ENCODE measurements at regions not wholly inside any gene's neighbourhood (a gene's known extent, or its start where the extent isn't known, plus 50 kb on each side); places are given as distances from the start of the nearest gene placed in this dataset.

DNA sequence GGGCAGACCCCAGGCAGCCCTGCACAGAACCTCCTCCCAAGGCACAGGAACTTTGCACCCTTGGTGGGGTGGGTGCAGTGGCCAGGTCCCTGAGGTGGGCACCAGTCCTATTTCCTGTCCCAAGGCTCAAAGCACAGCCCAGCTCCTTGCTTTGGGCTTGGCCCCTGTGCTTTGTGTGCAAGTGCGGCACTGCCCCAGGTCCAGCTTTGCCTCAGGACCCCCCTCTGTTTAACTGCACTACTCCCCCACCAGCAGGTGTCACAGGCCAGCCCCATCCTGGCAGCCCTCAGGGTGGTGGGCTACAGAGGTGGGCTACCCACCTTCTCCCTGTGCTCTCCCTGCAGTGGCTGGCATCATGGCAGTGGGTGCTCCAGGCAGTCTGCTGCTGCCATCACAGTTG lies 2469.0 kb downstream of the PCDH7 start:
- no peak for DNase-seq (ENCODE audit: low read depth)

DNA sequence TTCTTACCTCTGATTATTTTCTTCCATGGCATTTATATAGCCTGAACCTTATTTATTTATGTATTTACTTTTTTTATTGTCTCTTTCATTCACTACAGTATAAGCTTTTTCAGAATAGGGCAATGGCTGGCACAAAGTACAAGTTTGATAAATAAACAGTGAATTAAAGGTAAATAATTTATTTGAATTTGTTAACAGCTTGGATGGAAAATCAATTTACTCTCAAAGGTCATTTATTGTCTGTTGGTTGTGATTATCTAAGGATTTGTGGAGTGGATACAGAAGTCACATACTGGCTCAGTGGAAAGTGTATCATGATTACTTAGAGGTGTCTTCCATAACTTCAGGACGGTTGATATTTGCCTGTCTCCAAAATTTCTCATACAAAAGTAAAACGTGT lies 2472.9 kb downstream of the PCDH7 start:
- no peak for DNase-seq (ENCODE audit: low read depth)

DNA sequence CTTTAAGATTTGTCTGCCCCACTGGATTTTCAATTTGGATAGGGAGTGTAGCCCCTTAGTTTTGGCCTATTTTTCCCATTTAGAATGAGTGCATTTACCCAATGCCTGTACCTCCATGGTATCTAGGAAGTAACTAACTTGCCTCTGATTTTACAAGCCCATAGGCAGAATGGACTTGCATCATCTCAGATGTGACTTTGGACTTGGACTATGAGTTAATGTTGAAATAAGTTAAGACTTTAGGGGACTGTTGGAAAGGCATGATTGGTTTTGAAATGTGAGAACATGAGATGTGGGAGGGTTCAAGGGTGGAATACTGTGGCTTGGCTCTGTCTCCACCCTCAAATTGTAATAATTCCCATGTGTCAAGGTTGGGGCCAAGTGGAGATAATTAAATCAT lies 2480.2 kb downstream of the PCDH7 start:
- DNase-seq (ENCODE audit: low read depth) = no peak

DNA sequence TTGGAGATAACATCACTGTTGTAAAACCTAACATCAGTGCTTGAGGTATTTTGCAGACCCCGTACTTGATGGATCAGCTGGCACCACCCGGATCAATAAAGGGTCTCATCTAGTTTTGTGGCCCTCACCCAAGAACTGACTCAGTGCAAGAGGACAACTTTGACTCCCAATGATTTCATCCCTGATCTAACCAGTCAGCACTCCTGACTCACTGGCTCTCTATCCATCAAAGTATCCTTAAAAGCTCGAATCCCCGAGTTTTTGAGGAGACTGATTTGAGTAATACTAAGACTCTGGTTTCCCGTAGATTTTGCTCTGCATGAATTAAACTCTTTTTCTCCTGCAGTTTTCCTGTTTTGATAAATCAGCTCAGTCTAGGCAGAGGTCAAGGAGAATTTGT lies 2498.1 kb downstream of the PCDH7 start:
- no peak for DNase-seq (ENCODE audit: low read depth)

DNA sequence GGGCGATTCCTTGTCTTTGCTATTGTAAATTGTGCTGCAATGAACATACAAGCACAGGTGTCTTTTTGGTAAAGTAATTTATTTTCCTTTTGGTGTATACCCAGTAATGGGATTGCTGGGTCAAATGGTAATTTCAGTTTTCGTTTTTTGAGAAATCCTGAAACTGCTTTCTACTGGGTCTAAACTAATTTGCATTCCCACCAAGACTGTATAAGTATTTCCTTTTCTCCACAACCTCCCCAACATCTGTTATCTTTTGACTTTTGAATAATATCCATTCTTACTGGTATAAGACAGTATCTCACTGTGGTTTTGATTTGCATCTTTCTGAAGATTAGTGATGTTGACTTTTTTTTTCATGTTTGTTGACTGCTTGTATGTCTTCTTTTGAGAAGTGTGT lies 2506.0 kb downstream of the PCDH7 start:
- DNase-seq (ENCODE audit: low read depth) = no peak

DNA sequence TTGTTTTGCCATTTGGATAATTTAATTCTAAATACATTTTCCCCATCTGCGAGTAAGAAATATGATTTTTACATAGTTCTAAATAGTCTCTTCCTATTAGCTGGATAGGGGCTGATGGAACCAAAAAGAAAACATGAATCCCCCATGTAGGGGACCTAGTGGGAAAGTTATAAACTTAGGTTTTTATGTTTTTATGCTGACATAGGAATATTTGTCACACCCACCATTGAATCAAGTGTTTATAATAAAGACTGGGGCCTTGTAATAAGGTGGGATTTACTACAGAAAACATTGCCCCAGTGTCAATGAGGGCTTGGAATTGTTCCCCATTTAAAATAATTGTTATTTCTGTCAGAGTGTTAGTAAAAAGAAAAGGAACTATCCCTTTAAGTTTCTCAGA lies 2506.6 kb downstream of the PCDH7 start:
- DNase-seq (ENCODE audit: low read depth) = no peak

DNA sequence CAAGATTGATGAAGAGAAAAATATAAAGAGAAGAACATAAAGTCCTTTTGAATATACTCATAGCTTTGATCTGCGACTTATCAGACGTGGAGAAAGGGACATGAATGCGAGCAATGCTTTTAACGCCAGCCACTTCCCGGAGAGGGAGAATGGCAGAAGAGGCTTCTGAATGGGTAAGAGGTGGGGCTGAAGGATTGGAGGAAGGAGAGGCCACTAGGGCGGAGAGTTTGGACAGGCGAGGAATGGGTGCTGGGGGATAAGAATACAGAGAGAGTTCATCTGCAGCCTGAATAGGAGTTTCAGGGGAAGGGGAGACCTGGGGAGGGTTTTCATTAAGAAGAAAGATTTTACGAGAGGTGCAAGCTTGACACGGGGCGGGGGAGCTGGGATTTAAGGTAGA lies 2534.9 kb downstream of the PCDH7 start:
- DNase-seq (ENCODE audit: low read depth) = no peak

DNA sequence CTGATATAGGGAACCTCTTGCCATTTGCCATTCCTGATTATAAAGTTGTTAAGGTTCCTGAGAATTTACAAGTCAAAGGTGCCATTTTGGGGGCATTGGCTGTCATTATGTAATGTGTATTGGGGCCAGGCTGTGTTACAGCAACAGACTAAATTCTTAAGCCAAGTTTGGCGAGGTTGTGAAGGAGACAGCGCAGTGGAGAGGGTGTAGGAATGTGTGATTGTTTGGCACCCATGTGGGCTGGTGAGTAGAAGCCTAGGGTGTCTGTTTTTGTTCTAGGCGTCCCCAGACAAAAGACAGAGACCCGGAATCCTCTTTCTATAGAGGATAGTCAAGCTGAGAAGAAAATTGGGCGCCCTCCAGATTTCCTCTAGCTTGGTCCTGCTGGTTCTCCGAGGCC lies 2535.3 kb downstream of the PCDH7 start:
- no peak for DNase-seq (ENCODE audit: low read depth)

DNA sequence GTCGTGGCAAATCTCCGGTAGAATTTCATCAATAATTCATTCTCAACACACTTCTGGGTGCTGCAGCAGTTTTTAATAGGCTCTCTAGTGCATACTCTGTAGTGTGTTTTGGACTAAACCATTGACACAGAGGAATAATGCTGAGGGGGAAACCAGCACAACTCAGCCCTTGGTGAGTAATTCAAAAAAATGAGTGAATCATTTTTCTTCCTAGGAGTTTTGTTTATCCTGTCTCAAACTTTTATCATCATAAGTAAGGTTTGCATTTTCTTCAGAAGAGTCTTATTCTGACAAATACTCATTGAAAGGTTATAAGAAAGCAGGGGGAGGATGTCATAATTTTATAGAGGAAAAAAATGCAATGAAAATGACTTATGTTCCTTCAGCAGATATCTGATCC lies 2542.7 kb downstream of the PCDH7 start:
- no peak for DNase-seq (ENCODE audit: low read depth)

DNA sequence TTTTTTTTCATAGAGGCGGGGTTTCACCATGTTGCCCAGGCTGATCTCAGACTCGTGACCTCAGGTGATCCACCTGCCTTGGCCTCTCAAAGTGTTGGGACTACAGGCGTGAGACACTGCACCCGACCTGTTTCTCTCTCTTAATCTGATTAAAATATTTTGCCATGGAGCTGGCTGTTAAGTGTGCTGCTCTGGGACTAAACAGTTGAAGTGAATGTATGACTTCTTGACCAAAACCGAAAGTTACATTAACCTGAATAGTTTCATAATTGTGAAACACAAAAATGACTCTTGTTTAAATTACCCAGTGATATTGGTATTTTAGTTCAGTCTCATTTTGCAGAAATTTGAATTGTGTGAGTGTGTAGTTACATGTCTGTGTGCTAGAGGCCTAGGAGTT lies 2548.6 kb downstream of the PCDH7 start:
- DNase-seq (ENCODE audit: low read depth) = no peak

DNA sequence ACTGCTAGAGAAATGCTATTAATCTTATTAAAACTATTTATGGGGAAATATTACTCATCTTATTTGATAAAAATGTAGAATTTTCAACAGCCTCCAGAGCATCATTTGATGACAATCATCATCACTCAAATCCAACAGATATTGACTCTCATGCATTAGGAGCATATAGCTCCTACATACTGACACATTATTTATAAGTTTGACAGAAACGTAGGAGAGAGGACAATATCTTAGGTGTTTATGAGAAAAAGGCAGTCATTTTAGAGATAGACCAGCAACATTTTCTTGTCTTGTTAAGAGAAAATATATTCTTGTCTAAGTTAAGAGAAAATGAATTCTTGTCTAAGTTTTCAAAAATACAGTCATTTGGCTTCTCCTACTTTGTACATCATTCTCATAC lies 2550.2 kb downstream of the PCDH7 start:
- no peak for DNase-seq (ENCODE audit: low read depth)

DNA sequence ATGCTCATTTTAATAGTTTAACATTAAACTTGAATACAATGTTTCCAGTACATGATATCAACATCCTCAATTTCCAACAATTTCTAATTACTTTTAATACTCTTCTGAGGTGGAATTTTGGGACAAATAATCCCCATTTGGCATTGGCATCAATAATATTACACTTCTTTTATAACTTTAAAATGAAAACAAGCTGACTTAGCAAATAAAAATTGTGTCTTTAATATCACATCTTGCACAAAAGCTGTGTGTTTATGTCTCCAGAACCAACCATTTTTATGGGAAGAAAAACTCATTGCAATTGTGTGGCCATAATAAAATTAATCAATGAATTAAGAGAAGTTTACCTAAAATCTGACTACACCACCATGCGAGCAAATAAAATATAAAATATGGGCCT lies 2552.6 kb downstream of the PCDH7 start:
- DNase-seq (ENCODE audit: low read depth) = no peak

DNA sequence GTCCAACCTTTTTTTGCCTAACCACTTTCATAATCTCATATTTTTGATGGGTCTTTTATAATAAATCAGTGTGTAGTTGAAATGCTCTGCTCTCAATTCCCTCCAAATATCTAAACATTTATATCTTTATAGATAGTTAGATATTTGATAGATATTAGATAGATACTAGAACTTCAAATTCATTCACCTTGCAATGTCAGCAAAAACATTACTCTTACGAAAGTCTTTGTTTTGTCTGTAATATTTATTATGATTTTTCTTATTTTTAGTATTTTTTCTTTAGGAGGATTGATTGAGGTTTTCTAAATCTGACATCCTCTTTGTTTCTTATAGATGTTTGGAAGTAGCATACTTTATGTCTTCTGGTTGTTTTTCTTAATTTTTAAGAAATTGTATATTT lies 2563.6 kb downstream of the PCDH7 start:
- DNase-seq (ENCODE audit: low read depth) = no peak

DNA sequence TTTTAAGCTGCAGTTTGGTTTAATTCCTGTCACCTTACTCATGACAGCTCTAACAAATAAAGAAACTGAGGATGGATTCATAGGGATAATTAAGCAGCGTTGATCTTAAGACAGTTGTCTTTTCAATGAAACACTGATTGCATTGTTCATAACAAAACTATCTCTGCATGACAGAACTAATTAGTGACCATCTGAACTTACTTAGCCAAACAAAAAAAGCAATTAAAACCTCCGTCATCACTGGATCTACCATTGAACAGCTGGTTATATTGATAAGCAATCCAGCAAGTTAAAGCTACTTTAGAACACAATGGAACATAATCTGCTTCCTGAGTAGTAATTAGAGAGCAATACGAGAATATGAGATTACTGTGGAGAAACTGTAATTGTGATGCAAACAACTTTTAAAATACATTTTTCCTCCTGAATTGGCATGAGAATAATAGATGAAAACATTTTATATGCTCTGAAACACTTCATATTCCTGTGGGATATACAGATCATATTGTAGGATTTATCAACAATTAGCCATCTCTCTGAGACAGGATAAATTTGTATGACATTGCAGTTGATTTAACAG lies 2576.8 kb downstream of the PCDH7 start:
- DNase-seq (ENCODE audit: low read depth) = no peak

DNA sequence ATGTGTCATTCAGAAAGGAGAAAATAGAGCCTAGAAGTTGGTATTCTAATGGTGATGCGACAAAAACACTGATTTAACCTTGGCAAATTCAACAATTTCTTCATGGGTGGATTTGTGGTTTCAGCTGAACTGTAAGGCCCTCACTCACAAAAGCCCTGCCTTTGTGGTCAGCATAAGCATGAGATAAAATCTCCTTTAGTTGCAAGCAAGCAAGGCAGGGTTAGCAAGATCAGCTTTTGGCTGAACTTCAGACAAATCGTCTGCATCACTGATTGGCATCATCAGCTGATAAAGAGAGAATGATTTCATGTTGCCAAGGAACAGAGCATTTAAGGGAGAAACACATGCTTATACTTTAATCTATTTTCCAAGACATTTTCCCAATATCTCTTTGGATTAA lies 2582.2 kb downstream of the PCDH7 start:
- no peak for DNase-seq (ENCODE audit: low read depth)

DNA sequence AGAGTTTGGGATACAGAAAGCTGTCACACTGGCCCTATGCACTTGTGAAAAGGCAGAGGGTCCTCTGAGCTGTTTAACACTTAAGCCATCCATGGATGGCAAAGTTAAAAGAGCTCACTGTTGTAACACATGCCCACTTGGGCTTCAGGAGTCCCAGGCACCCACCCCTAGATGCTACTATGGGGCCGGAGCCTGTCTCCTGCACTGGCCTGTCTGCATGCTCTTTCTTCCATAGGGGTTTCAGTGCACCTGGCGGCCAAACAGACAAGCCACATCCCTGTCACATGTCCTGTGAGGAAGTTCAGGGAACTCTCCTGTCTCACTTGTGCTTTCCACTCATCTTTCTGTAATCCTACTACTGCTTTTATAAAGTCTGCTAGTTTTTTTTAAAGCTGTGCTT lies 2586.0 kb downstream of the PCDH7 start:
- no peak for DNase-seq (ENCODE audit: low read depth)

DNA sequence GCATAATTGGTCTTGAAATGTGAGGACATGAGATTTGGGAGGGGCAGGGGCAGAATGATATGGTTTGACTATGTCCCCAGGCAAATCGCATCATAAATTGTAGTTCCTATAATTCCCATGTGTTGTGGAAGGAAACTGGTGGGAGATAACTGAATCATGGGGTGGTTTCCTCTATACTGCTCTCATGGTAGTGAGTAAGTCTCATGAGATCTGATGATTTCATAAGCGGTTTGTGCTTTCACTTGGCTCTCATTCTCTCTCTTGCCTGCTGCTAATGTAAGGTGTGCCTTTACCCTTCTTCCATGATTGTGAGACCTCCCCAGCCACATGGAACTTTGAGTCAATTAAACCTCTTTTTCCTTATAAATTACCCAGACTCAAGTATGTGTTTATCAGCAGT lies 2595.9 kb downstream of the PCDH7 start:
- no peak for DNase-seq (ENCODE audit: low read depth)

DNA sequence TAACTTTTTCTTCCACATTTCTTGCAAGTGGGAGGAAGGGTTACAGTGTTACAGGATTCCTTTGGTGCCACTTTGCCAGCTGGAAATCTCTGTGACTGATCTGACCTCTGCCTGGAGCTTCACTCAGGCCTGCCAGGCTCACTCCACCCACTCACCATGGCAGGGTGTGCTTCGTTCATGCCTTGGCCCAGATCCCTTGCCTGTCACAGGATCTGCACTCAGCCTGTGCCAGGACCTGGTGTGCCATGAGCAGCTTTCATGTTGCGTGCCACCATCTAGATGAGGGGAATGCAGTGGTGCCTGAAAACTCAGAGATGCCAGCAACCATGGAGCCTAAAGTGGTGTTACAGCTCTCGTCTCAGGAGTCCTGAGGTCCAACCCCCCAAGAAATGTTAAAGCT lies 2596.4 kb downstream of the PCDH7 start:
- no peak for DNase-seq (ENCODE audit: low read depth)

DNA sequence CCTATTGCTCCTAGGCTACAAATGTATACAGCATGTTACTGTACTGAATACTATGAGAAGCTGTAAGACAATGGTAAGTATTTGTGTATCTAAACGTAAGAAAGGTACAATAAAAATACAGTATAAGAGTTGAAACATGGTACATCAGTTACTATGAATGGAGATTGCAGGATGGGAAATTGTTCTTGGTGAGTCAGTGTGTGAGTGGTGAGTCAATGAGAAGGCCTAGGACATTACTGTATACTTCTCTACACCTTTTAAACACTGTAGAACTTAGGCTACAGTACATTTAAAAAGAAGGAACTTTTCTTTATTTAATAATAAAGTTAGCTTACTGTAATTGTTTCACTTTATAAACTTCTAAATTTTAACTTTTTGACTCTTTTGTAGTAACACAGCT lies 2603.2 kb downstream of the PCDH7 start:
- DNase-seq (ENCODE audit: low read depth) = no peak

DNA sequence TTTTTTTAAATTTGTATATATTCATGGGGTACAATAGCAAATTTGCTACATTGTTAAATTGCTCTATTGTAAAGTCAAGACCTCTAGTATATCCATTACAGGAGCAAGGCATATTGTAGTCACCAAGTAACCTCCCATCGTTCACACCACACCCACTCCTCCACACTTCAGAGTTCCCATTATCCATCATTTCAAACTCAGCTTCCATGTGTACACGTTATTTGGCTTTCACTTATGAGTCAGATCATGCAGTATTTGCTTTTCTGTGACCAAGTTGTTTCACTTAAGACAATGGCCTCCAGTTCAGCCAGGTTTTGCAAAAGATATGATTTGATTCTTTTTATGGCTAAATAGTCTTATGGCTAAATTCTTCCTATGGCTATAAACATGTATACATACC lies 2614.2 kb downstream of the PCDH7 start:
- DNase-seq (ENCODE audit: low read depth) = no peak

DNA sequence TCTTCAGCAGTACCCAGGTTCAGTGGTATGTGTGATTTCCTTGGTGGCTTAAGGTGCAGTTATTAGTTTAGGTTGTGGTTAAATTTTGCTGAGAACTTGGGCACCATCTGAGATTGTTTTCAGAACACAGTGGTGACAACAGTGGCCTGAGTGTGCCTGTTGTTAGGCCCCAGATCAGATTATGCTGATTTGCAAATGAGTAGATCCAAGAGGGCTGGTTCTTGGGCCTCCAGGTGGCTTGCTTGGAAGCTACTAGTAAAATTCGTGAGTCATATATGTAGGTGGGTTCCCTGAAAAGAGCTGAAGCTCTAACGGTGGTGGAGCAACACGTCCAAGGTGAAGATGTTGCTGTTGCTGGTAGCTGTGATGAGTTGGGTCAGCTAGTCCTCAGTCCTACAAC lies 2619.6 kb downstream of the PCDH7 start:
- DNase-seq (ENCODE audit: low read depth) = no peak

DNA sequence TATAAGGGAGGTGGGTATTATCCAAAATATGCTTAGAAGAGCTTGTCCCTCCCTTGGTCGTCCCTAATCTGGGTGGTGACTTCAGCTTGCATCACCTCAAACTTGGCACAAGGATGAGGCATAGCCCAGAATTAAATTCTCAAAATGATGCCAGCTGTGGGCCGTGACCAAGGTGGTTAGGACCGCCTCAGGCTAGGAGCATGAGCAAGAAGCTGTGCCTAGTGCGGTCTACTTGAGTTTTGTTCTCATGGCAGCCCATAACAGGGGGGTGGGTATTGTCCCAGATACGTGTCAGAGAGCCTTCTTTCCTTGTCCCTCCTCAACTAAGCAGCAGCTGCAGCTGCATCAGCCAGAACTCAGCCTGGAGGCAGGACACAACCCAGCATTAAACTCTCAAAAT lies 2620.0 kb downstream of the PCDH7 start:
- no peak for DNase-seq (ENCODE audit: low read depth)

DNA sequence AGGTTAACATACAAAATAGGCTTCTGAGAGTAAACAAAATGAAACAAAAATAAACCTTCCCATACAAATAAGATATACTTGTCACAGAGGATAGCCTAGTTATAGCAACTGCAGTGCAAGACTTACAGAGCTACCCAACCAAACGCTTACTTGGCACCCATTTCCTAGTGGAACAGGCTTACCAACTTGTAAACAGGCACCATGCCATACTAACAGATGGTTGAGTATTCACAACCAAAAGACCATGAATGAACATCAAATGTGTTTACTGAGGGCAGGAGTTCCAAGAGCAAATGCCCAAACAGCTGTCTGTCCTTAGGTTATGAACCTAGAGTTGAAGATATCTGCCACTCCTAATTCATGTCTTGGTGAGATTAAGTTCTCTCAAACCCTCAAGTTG lies 2629.2 kb downstream of the PCDH7 start:
- no peak for DNase-seq (ENCODE audit: low read depth)

DNA sequence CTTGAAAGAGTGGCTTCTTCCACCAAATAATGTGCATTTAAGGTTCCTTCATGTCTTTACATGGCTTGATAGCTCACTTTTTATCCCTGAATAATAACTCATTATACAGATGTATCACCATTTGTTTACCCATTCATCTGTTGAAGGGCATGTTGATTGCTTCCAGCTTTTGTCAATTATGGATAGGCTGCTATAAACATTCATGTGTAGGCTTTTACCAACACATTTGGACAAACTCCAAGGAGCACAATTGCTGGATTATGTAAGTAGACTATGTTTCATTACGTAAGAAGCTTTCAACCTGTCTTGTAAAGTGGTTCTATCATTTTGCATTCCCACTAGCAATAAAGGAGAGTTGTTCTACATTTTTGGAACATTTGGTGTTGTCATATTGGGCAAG lies 2637.0 kb downstream of the PCDH7 start:
- no peak for DNase-seq (ENCODE audit: low read depth)
